GM20431 (cell line): ENCODE measurements at regions not wholly inside any gene's neighbourhood (a gene's known extent, or its start where the extent isn't known, plus 50 kb on each side); places are given as distances from the start of the nearest gene placed in this dataset.
"Not testable (repeated sequence)": the region's sequence is repeated elsewhere in the genome, so short reads cannot be mapped to it uniquely, and the experiment has no call there.

Source experiments
- in situ Hi-C: fragments of 300-500 bp; cut with MseI, MboI; formaldehyde crosslinking; loops from one replicate; pipeline ENCODE4 v1.15.0; 2020; ENCODE audit warnings: low sequenced_read_pairs; ENCODE audit not compliant: unreplicated experiment

DNA sequence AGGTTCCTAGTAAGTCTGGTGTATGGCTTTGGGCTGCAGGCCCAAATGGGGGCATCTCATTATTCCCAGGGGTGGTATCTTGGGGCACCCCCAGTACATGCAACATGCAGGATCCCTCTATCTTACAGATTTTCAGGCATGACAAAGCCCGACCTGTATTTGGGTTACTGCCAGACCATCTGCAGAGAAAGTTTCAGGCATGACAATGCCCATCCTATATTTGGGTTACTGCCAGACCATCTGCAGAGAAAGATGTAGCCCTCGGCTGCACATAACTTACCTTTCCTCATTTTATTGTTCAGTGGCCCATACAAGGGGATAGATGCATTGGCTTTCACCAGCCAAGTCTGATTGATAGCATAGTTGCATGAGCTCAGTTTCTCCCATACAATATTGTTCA is 112.2 kb upstream of the RAB18 start:
- in situ Hi-C loops = no loop called here

DNA sequence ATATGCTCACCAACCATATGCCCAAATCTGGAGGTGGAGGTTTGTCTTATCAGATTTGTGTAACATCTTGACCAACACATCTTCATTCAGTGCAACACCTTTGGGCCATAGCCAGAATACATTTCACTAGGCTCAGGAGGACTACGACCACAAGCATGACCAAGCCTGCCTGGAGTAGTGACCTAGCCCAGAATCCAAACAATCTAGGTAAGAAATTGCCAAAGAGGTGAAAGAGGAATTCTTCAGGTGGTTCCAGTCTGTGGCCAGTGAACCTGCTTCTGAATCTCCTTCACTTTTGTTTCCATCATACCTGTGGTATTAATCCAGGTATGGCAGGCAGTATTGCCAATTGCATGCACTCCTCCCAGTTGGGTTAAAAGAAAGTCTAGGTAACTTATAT is 112.8 kb upstream of the RAB18 start:
- in situ Hi-C loops = no loop called here

DNA sequence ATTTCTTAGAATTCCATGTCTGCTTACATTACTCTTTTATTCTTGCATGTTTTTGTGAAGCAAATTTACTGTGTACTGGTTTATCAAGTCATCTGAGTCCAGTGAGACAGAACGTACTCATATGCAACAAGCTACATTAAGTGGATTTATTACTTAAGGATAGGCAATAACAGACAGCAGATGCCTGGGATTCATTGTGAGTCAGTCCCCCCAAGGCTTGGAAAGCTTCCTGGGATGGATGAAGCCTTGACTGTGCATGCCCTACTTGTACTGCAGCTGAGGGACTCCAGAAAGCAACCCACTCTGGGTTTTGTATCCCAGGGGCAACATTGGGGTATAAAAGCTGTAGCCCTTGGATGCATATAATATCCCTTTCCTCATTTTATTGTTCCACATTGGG is 113.4 kb upstream of the RAB18 start:
- in situ Hi-C loops = no loop called here

DNA sequence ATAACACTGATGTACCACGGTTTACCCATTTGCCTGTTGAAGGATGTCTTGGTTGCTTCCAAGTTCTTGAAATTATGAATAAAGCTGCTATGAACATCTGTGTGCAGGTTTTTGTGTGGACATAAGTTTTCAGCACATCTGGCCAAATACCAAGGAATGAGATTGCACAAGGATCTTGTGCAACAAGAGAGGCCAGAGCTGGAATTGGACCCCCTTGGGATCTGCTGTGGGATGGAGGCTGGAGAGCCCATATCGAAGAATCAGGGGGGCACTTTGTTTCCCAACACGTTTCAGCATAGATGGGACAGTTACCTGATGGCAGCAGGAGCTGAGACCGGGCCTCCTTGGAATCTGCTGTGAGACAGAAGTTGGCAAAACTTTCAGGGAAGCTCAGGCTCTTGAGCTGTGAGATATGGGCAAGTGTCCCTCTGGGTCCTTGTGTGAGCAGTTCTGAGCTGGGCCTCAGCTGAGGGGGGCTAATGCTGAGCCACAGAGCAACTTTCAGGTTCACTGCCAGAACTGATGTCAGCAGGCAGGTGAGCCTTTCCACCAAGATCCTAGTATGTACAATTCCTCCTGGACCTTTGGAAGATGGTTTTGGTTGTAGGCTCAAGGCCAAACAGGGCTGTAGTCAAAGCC is 115.2 kb upstream of the RAB18 start:
- in situ Hi-C loops = no loop called here

DNA sequence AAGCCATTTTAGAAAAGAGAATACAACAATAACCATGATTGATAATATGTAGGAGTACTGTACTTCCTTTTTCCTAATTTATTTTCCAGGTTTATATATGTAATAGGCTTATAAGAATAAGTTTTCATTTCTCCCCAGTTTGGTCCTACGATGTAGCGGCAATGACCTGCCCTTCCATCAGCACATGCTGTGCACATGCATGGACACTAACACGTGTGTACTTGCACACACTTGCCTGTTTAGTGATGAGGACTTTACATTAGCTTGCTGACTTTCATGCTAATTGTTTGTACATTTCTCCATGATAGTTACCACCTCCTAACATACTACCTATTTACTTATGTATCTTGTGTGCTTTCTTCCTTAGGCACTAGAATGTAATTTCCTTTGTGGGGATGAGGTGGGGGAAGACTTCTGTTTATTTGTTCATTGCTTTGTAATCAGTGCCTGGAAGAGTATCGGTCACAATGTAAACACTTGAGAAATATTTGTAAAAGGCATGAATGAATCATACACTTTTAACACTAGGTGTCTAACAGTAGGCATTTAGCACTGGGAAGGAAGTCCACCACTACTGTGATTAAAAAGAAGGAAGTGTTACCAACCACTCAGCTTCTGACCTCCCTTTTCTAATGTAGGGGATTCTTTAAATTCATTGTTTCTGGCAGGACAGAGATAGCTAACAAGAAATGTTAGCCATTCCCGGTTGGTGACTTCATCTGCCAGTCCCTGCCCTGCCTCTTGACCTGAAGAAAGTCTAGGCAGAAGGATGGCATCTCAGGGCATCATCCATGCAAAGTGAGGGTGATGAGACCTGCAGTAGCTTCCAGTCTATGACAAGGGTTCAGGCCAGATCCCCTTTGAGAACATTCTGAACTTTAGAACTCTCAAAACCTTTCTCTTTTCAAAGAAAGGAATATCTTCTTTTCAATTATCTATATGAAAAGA is 120.2 kb upstream of the RAB18 start:
- in situ Hi-C loops = no loop called here

DNA sequence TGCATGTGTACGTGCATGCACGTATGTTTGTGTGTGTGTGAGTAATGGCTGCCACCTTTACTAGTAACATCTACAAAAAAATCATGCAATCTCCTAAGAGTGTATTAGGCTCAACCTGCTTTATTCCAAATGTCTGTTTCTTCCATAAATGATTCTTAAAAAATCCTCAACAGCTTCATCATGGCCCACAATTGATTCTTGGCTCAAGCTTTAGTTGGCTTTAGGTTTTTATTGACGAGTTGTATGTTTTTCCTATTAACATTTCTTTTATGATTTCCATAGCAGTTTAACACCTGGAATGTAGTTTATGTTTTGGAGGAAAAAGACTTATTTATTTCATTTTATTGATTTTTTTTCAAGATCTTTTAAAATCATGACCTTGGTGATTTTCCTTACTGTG is 121.9 kb upstream of the RAB18 start:
- in situ Hi-C loops = no loop called here

DNA sequence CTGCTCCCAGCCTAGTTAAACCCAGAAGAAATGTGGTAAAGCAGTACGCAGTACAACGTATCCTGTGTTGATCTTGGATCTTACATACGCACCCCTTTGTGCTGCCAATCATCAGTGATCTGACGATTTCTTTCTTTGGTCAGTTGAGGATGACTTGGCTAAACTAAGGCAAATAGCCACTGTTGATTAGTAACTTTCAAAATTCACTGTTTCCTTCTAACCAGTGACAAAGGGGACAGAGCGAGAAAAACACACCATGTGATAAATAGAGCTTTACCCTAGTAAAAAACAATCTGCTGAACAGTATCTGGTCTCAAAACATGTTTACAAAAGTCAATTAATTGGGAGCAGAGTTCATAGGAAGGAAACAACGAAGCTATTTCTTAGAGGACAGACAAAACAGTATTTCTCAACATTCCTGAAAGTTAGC is 123.2 kb upstream of the RAB18 start:
- in situ Hi-C loops = no loop called here

DNA sequence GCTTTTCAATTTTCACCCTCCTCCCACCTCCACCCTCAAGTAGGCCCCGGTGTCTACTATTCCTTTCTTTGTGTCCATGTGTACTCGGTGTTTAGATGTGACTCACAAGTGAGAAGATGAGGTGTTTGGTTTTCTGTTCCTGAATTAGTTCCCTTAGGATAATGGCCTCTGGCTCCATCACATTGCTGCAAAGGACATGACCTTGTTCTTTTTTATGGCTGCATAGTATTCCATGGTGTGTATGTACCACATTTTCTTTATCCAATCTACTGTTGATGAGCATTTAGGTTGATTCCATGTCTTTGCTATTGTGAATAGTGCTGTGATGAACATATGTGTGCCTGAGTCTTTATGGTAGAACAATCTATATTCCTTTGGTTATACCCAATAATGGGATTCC is 125.1 kb upstream of the RAB18 start:
- in situ Hi-C loops = not testable (repeated sequence)

DNA sequence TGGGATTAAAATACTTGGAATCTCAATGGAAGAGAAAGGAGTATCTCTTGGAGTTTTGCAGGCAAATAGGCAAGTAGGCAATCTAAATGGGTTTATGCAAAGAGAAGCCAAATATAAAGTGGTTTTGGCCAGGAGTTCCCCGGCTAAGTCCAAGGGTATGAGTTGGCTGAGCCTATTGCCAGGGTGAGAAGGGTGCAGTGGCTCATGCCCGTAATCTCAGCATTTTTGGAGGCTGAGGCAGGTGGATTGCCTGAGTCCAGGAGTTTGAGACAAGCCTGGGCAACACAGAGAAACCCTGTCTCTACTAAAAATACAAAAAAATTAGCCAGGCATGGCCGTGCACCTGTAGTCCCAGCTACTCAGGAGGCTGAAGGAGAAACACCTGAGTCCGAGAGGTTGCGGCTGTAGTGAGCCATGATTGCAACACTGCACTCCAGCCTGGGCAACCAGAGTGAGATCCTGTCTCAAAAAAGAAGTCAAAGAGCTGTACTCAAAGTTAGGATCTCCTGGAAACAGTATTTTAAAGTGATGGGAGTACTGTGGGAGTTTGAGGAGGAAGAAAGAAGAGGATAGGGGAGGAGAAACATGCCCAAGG is 130.4 kb upstream of the RAB18 start:
- in situ Hi-C loops = loop anchor here (25.0 kb wide), 1 partner anchor 136 kb away; the partner anchor contains the start of gene ACBD5

DNA sequence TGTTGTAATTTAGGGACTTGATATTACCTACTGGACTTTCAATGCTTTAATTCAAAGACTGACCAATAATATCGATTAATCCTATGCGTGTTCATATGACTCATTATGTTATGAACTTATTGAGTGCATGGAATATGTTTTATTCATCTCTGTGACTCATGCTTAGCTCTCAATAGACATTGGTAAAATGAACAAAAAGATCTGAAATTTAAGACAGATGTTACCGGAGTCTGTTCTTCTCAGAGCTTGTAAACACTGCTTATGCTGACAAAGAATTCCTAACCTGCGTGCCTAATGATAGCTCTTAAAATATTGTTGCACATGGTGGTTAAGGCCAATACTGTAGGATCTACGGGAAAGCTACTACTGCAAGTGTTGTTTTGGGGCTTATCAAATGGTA is 131.5 kb upstream of the ACBD5 start:
- in situ Hi-C loops = loop anchor here (25.0 kb wide), 1 partner anchor 135 kb away; the partner anchor contains the start of gene ACBD5

DNA sequence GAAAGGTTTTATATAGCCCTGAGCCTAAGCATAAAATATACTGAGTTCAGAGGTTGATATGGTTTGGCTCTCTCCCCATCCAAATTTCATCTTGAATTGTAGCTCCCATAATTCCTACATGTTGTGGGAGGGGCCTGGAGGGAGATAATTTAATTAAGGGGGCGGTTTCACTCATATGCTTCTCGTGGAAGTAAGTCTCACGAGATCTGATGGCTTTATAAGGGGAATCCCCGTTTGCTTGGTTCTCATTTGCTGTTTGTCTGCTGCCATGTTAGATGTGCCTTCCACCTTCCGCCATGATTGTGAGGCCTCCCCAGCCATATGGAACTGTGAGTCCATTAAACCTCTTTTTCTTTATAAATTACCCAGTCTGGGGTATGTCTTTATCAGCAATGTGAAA is 130.8 kb upstream of the ACBD5 start:
- in situ Hi-C loops = loop anchor here (25.0 kb wide), 1 partner anchor 134 kb away; the partner anchor contains the start of gene ACBD5

DNA sequence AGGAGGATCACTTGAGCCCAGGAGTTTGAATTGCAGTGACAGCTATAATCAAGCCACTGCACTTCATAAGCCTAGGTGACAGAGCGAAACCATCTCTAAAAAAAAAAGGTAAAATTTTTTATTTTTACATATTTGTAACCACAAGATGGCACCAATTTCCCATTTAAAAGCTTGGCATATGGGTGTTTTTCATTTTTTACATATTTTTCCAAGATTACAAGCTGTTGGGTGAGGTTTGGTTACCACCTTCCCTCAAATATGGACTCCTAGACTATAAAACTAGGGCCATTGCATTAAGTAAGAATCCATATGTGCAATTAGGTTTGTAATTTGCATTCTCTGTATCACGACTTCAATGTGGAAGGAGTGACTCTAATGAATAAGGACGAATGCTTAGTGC is 129.3 kb upstream of the ACBD5 start:
- in situ Hi-C loops = loop anchor here (25.0 kb wide), 1 partner anchor 133 kb away; the partner anchor contains the start of gene ACBD5

DNA sequence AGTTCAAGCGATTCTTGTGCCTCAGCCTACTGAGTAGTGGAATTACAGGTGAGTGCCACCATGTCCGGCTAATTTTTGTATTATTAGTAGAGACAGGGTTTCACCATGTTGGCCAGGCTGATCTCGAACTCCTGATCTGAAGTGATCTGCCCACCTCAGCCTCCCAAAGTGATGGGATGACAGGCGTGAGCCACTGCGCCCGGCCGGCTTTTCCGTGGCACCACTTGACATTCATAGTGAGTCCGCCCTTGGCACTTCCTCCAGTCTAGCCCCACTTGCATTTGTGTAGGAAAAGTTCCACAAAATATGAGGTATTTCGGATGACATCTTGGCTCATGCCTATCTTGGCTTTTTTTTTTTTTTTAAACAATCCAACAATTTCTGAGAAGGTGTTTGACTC is 128.1 kb upstream of the ACBD5 start:
- in situ Hi-C loops = loop anchor here (25.0 kb wide), 1 partner anchor 131 kb away; the partner anchor contains the start of gene ACBD5

DNA sequence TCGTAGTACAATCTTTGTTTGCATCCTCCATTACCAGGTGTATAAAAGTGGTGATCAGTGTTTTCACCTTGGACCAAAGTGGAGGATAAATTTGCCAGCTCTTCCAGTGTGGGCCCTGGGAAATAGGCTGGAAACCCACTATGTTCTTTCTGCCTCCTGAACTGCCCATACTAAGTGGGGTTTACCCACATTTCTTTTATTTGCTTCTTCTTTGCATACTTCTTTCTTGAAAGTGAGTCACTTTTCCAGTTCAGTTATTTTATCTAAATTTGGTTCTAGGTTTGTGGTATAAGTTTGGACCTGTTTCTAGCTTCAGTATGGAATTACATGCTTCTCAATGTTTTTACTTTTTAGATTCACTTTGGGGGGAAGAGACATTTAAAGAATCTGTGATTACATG is 126.2 kb upstream of the ACBD5 start:
- in situ Hi-C loops = loop anchor here (25.0 kb wide), 1 partner anchor 129 kb away; the partner anchor contains the start of gene ACBD5

DNA sequence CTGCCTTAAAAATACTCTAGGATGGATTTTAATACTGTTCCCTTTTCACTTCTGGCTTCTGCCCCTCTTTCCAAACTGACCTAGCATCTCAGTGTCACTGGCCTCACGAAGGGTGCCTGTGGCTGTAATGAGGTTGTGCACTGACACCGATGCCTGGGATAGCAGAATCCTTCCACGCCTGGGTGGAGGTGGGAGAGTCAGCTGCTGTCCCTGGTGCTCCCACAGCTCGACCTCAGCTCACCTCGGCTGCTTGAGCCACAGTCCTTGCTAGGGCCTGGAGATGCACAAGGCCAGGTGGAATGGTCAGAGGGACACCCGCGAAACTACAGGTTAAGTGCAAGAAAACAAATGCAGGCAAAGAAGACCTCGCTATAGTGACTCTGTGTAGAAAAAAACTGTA is 123.4 kb upstream of the ACBD5 start:
- in situ Hi-C loops = loop anchor here (25.0 kb wide), 1 partner anchor 127 kb away; the partner anchor contains the start of gene ACBD5

DNA sequence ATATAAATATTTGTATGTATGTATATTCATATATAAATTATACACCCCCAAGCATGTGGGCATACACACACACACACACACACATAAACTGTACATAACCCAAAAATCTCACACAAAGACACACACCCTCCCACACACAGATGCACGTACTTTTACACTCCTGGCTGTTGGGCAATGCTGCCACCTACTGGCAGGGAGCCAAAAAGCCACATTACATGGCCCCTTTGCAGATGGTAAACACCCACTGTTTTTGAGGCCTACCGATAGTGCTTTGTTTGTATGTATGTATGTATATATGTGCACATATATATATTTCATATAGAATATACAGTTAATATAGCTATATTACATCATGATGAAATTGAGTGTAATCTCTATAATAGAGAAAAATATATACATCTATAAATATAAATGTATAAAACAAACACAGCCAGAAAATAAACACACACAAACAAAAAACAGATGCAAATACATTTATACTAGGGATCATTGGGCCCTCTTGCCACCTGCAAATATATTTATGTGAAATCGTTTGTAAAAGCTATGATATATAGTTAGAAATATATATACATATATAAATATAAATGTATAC is 120.1 kb upstream of the ACBD5 start:
- in situ Hi-C loops = loop anchor here (25.0 kb wide), 1 partner anchor 123 kb away; the partner anchor contains the start of gene ACBD5

DNA sequence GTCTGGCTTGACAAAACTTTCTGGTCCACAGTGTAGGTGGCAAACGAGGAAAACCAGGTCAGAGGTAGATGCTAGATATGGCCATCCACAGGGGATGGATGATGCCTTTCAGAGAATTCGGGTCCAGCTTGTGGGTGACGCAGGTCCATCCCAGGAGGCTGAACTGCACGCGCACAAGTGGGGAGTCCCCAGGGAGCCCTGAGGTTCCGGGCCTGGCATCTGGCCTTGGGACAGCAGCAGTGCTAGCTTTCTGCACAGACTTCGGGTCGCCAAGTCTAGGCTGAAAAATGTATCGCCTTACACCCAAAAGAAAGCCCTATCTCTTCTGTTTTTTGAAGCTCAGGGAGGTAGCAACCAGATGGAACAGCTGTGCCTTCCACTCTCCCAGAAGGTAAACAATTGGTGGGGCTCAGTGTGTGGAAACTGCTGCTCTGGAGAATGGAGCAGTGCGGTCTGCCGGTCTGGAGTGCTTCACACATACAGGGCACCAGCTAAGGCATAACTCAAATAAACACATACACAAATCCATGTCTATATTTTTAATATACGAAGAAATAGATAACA is 119.3 kb upstream of the ACBD5 start:
- in situ Hi-C loops = loop anchor here (25.0 kb wide), 1 partner anchor 123 kb away; the partner anchor contains the start of gene ACBD5

DNA sequence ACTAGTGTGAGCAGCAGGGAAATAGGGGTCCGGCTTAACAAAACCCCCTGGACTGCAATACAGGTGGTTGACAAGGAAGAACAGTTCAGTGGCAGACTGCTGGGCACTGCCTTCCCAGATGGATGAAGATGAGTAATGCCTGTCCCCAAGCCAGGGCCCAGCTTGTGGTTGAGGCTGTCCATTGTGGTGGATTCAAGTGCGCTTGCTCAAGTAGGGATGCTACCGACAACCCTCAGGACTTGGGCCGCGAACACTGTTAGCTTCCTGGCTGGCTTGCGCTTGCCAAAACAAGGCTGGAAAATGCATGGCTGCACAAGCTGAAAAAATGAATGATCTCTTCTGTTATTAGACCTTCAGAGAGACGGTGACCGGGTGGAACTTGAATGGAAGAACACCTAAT is 116.1 kb upstream of the ACBD5 start:
- in situ Hi-C loops = loop anchor here (25.0 kb wide), 1 partner anchor 119 kb away; the partner anchor contains the start of gene ACBD5

DNA sequence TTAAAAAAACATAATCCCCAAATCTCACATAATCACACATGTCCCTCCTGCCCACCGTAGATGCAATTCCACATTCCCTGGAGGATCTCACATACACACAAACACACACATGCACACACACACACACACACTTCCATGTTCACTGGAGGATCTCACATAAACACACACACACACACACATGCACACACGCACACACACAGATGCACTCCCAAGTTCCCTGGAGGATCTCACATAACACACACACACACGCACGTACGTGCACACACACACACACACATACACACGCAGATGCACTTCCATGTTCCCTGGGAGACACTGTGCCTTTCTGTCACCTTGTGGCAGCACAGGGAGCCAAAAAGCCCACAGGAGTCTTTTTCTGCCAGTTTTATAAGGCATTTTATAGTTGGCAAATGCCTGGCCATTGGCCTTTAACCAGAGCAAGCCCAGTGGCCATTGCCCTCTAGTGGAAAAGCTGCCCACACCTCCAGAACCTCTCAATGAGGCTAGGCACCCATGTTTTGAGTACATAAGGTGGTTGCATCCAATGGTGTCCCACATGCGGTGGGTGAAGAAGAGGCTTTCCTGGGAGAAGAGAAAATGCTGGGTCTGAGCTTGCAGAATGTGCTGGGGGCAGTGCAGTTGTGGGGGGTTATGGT is 115.4 kb upstream of the ACBD5 start:
- in situ Hi-C loops = loop anchor here (25.0 kb wide), 1 partner anchor 119 kb away; the partner anchor contains the start of gene ACBD5
